Liver (tissue), 8 donors: ENCODE measurements at regions not wholly inside any gene's neighbourhood (a gene's known extent, or its start where the extent isn't known, plus 50 kb on each side); places are given as distances from the start of the nearest gene placed in this dataset.

Experiments
- DNase-seq: peaks from one replicate; pipeline ENCODE4 v3.0.0-alpha.2; 2017; ENCODE audit warnings: low spot score
- H3K27ac ChIP-seq, 2 donors: one replicate each; pipeline ENCODE4 v1.7.0; 2013; ENCODE audit warnings: inconsistent platforms in 2 of 2, low read length in 2 of 2, control low read depth in 1 of 2, low read depth in 1 of 2, mild to moderate bottlenecking in 1 of 2
- H3K27me3 ChIP-seq, 4 donors: one replicate each; pipeline versions ENCODE4 v1.6.1 to v1.7.0; 2013; ENCODE audit warnings: low read length in 3 of 4, inconsistent platforms in 1 of 4, mild to moderate bottlenecking in 1 of 4, moderate library complexity in 1 of 4; ENCODE audit not compliant: control insufficient read depth in 4 of 4, insufficient read depth in 4 of 4
- H3K36me3 ChIP-seq, 4 donors: one replicate each; pipeline versions ENCODE4 v1.6.1 to v1.7.0; 2013; ENCODE audit warnings: low read length in 3 of 4, mild to moderate bottlenecking in 3 of 4, low read depth in 1 of 4, moderate library complexity in 1 of 4; ENCODE audit not compliant: control insufficient read depth in 4 of 4, insufficient read depth in 3 of 4
- H3K4me1 ChIP-seq, 4 donors: one replicate each; pipeline versions ENCODE4 v1.6.1 to v1.7.0; 2013; ENCODE audit warnings: low read length in 3 of 4, mild to moderate bottlenecking in 3 of 4, moderate library complexity in 1 of 4; ENCODE audit not compliant: control insufficient read depth in 4 of 4, insufficient read depth in 4 of 4
- H3K4me3 ChIP-seq, 3 donors: one replicate each; pipeline versions ENCODE4 v1.6.1 to v1.7.0; 2013; ENCODE audit warnings: low read length in 3 of 3, control low read depth in 1 of 3, low read depth in 1 of 3, mild to moderate bottlenecking in 1 of 3
- H3K9ac ChIP-seq, 2 donors: one replicate each; pipeline ENCODE4 v1.7.0; 2013; ENCODE audit warnings: low read length in 2 of 2, mild to moderate bottlenecking in 2 of 2, moderate library complexity in 2 of 2, control low read depth in 1 of 2, low read depth in 1 of 2
- H3K9me3 ChIP-seq, 4 donors: one replicate each; pipeline versions ENCODE4 v1.6.1 to v1.7.0; 2013; ENCODE audit warnings: low read length in 3 of 4; ENCODE audit not compliant: control insufficient read depth in 4 of 4
- ATF3 ChIP-seq: IDR thresholded peaks from 2 replicates; pipeline ENCODE4 v1.6.1; 2016; ENCODE audit warnings: antibody characterized with exemption
- CTCF ChIP-seq: fragments of 150-350 bp; IDR thresholded peaks from 2 replicates; pipeline ENCODE4 v1.5.1; 2017; ENCODE audit warnings: improper control_type of control experiment, low read depth, low read length; ENCODE audit not compliant: missing input control
- EGR1 ChIP-seq, 2 donors: IDR thresholded peaks; 2 replicates each; pipeline ENCODE4 v1.6.1; 2016 to 2018; ENCODE audit warnings: antibody characterized with exemption in 2 of 2, low read depth in 2 of 2
- FOXA1 ChIP-seq: IDR thresholded peaks from 2 replicates; pipeline ENCODE4 v1.6.1; 2016; ENCODE audit warnings: antibody characterized with exemption
- FOXA2 ChIP-seq: IDR thresholded peaks from 2 replicates; pipeline ENCODE4 v1.6.1; 2016; ENCODE audit warnings: antibody characterized with exemption
- GABPA ChIP-seq, 2 donors: IDR thresholded peaks in 1 of 2; conservative IDR thresholded peaks in 1 of 2; 2 replicates each; pipeline ENCODE4 v1.6.1; 2016; ENCODE audit warnings: antibody characterized with exemption in 2 of 2, mild to moderate bottlenecking in 1 of 2, moderate library complexity in 1 of 2
- HNF4A ChIP-seq, 2 donors: conservative IDR thresholded peaks; 2 replicates each; pipeline ENCODE4 v1.6.1; 2016; ENCODE audit warnings: antibody characterized with exemption in 2 of 2, mild to moderate bottlenecking in 2 of 2
- HNF4G ChIP-seq: IDR thresholded peaks from 2 replicates; pipeline ENCODE4 v1.6.1; 2016; ENCODE audit warnings: antibody characterized with exemption
- JUND ChIP-seq, 2 donors: IDR thresholded peaks; 2 replicates each; pipeline ENCODE4 v1.6.1; 2016; ENCODE audit warnings: antibody characterized with exemption in 2 of 2
- MAX ChIP-seq: IDR thresholded peaks from 2 replicates; pipeline ENCODE4 v1.6.1; 2016; ENCODE audit warnings: antibody characterized with exemption
- NR2F2 ChIP-seq: IDR thresholded peaks from 2 replicates; pipeline ENCODE4 v1.6.1; 2016; ENCODE audit warnings: antibody characterized with exemption
- RAD21 ChIP-seq, 2 donors: IDR thresholded peaks; 2 replicates each; pipeline ENCODE4 v1.6.1; 2016; ENCODE audit warnings: antibody characterized with exemption in 2 of 2, mild to moderate bottlenecking in 2 of 2
- REST ChIP-seq: IDR thresholded peaks from 2 replicates; pipeline ENCODE4 v1.6.1; 2016; ENCODE audit warnings: antibody characterized with exemption, mild to moderate bottlenecking
- RXRA ChIP-seq, 2 donors: IDR thresholded peaks; 2 replicates each; pipeline ENCODE4 v1.6.1; 2017 to 2018; ENCODE audit warnings: antibody characterized with exemption in 2 of 2, mild to moderate bottlenecking in 1 of 2
- SP1 ChIP-seq: IDR thresholded peaks from 2 replicates; pipeline ENCODE4 v1.6.1; 2018; ENCODE audit warnings: antibody characterized with exemption, mild to moderate bottlenecking
- TAF1 ChIP-seq: conservative IDR thresholded peaks from 2 replicates; pipeline ENCODE4 v1.6.1; 2016; ENCODE audit warnings: antibody characterized with exemption, mild to moderate bottlenecking
- YY1 ChIP-seq: IDR thresholded peaks from 2 replicates; pipeline ENCODE4 v1.6.1; 2016; ENCODE audit warnings: antibody characterized with exemption, mild to moderate bottlenecking
- ZBTB33 ChIP-seq: IDR thresholded peaks from 2 replicates; pipeline ENCODE4 v1.6.1; 2016; ENCODE audit warnings: antibody characterized with exemption
- WGBS: extraction: QIAGEN DNeasy Blood & Tissue Kit; methylation state at CpG from one replicate; pipeline ENCODE4 v1.1.7; 2013; 5-methylcytosine and 5-hydroxymethylcytosine counted together
- donor health status: healthy.
- donor health status: healthy.
- donor health status: healthy.
- donor health status: healthy.
- donor health status: healthy.

GRCh38 chr2:57726294-57726693 is 320.3 kb upstream of the VRK2 start:
- no peaks in the 10 kb centered on the region for H3K27me3 ChIP-seq
- no peak for DNase-seq
- H3K36me3 ChIP-seq: no peaks in the 10 kb centered on the region
- H3K4me1 ChIP-seq: no peaks in the 10 kb centered on the region
- H3K4me3 ChIP-seq: no peak overlapping the region
- 66% methylated on average over 4 of the region's 4 CpGs for WGBS
- H3K27ac ChIP-seq: no peak overlapping the region
- H3K9ac ChIP-seq: no peak overlapping the region
- no peaks in the 10 kb centered on the region for H3K9me3 ChIP-seq
- TF ChIP-seq RAD21 (IDR thresholded peaks at IDR 0.05) (no peak), CTCF (no peak), TAF1 (no peak), EGR1 (IDR thresholded peaks at IDR 0.05; ENCODE audit: low read depth in 2 of 2) (no peak), FOXA1 (no peak), SP1 (no peak), NR2F2 (no peak), RXRA (IDR thresholded peaks at IDR 0.05) (no peak), JUND (IDR thresholded peaks at IDR 0.05) (no peak), YY1 (no peak), HNF4A (conservative IDR thresholded peaks at IDR 0.05) (no peak), REST (no peak), FOXA2 (no peak), MAX (no peak), ZBTB33 (no peak), ATF3 (no peak)

- 97% methylated on average over 1 of the region's 1 CpG for WGBS
- Histone ChIP-seq H3K27ac (no peak overlapping the region), H3K9ac (no peak overlapping the region), H3K27me3 (no peaks in the 10 kb centered on the region), H3K4me3 (no peak overlapping the region), H3K9me3 (no peaks in the 10 kb centered on the region), H3K36me3 (no peaks in the 10 kb centered on the region), H3K4me1 (no peaks in the 10 kb centered on the region)
- no peak for DNase-seq
- no peak for TF ChIP-seq YY1
- TF ChIP-seq NR2F2: no peak
- TF ChIP-seq HNF4G: no peak
- TF ChIP-seq JUND (IDR thresholded peaks at IDR 0.05): no peak
- TF ChIP-seq REST: no peak
- no peak for TF ChIP-seq FOXA1
- TF ChIP-seq ATF3: no peak
- no peak for TF ChIP-seq RXRA (IDR thresholded peaks at IDR 0.05)
- TF ChIP-seq GABPA (IDR thresholded peaks at IDR 0.05 in 1 of 2, conservative IDR thresholded peaks at IDR 0.05 in 1 of 2): no peak
- no peak for TF ChIP-seq HNF4A (conservative IDR thresholded peaks at IDR 0.05)
- no peak for TF ChIP-seq EGR1 (IDR thresholded peaks at IDR 0.05; ENCODE audit: low read depth in 2 of 2)
- no peak for TF ChIP-seq CTCF
Measured at GRCh38 chr2:57728691-57729090, 317.9 kb upstream of the VRK2 start.
